Body of pancreas (tissue), 4 donors: ENCODE measurements at regions not wholly inside any gene's neighbourhood (a gene's known extent, or its start where the extent isn't known, plus 50 kb on each side); places are given as distances from the start of the nearest gene placed in this dataset.

Experiments used
- ATAC-seq: fragments of 150-250 bp; one replicate; pipeline ENCODE4 v1.9.1; 2016
- DNase-seq, 4 donors: peaks; one replicate each; pipeline ENCODE4 v3.0.0-alpha.2; 2019
- H3K27ac ChIP-seq, 4 donors: fragments of 200-600 bp; sonication (generic); 1 replicate in 3 of 4; 2 replicates in 1 of 4; pipeline versions ENCODE4 v1.5.1 to v1.6.1; 2016 to 2019; ENCODE audit warnings: mild to moderate bottlenecking in 1 of 4, mixed read lengths in 1 of 4, moderate library complexity in 1 of 4
- H3K27me3 ChIP-seq, 2 donors: fragments of 200-600 bp; sonication (generic); one replicate each; pipeline ENCODE4 v1.6.0; 2016; ENCODE audit warnings: mild to moderate bottlenecking in 1 of 2
- H3K36me3 ChIP-seq, 2 donors: fragments of 200-600 bp; sonication (generic); replicated peaks in 1 of 2; 2 replicates each; pipeline ENCODE4 v1.5.1; 2016; ENCODE audit warnings: low read depth in 2 of 2; ENCODE audit not compliant: insufficient read depth in 1 of 2
- H3K4me1 ChIP-seq: fragments of 200-600 bp; sonication (generic); one replicate; pipeline ENCODE4 v1.6.0; 2016
- H3K4me3 ChIP-seq, 2 donors: fragments of 200-600 bp; sonication (generic); 1 replicate in 1 of 2; 2 replicates in 1 of 2; pipeline ENCODE4 v1.5.1; 2016 to 2019
- H3K9me3 ChIP-seq, 3 donors: fragments of 200-600 bp; sonication (generic); 1 replicate in 2 of 3; 2 replicates in 1 of 3; pipeline ENCODE4 v1.5.1; 2016
- POLR2A ChIP-seq, 3 donors: fragments of 450-650 bp; IDR thresholded peaks; one replicate each; pipeline ENCODE4 v1.6.1; 2016; ENCODE audit warnings: antibody characterized with exemption in 3 of 3, mild to moderate bottlenecking in 2 of 3
- WGBS, 2 donors: methylation state at CpG; one replicate each; pipeline ENCODE4 v1.1.5; 2017; 5-methylcytosine and 5-hydroxymethylcytosine counted together
- intact Hi-C: fragments of 100-400 bp; cut with DNase I; formaldehyde crosslinking; loops from one replicate; pipeline ENCODE4 v1.15.1; 2023
- TF ChIP-seq, protein P1 (sequence below), 7 experiments: fragments of 450-650 bp in 4 of 7; fragments of 200-600 bp in 3 of 7; sonication (generic) in 3 of 7; IDR thresholded peaks; one replicate each; pipeline ENCODE4 v1.5.1; 2016 to 2019; ENCODE audit warnings: antibody characterized with exemption in 7 of 7

DNA sequence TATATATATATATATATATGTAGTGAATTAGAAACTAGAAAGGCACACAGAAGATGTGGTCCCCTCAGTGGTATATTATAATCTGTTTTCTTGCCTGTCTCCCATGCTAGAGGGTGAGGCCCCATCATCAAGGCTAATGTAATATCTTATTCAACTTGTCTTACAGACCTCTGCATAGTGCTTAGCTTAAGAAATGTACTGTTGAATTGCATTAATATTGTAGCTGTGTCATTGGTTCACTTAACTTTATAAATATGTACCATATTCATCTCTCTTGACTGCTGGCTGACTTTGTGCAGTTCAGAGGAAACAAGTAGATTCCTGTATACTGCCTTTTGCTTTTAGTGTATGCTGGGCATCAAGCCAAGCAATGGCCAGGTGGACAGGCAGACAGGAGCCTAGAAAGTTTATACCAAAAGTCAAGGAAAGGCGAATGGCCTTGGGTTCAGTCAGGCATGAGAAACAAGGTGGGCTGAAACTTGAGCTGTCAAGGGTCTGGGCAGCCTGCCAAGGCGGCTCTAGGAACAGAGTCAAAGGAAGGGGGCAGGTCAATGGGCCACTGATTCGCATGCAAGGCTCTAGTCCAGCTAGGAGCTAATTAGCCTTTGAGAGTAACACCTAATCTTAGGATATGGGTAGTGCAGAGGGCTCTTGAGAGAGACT lies 78.8 kb upstream of the LEF1 start:
- Histone ChIP-seq H3K27me3 (no peaks in the 10 kb centered on the region), H3K4me3 (no peak overlapping the region), H3K27ac (no peak overlapping the region), H3K36me3 (no peaks in the 10 kb centered on the region), H3K4me1 (no peaks in the 10 kb centered on the region), H3K9me3 (no peaks in the 10 kb centered on the region)
- 28 to 30% methylated on average over 3 of the region's 3 CpGs for WGBS, 2 donors
- ATAC-seq (no peak), DNase-seq (peak in 2 of 4 donors; percentile 9 to 10)
- intact Hi-C loops, result no loop called here
- TF ChIP-seq, protein P1, sequence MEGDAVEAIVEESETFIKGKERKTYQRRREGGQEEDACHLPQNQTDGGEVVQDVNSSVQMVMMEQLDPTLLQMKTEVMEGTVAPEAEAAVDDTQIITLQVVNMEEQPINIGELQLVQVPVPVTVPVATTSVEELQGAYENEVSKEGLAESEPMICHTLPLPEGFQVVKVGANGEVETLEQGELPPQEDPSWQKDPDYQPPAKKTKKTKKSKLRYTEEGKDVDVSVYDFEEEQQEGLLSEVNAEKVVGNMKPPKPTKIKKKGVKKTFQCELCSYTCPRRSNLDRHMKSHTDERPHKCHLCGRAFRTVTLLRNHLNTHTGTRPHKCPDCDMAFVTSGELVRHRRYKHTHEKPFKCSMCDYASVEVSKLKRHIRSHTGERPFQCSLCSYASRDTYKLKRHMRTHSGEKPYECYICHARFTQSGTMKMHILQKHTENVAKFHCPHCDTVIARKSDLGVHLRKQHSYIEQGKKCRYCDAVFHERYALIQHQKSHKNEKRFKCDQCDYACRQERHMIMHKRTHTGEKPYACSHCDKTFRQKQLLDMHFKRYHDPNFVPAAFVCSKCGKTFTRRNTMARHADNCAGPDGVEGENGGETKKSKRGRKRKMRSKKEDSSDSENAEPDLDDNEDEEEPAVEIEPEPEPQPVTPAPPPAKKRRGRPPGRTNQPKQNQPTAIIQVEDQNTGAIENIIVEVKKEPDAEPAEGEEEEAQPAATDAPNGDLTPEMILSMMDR (IDR thresholded peaks at IDR 0.05), result no peak
- TF ChIP-seq POLR2A (IDR thresholded peaks at IDR 0.05), result no peak

DNA sequence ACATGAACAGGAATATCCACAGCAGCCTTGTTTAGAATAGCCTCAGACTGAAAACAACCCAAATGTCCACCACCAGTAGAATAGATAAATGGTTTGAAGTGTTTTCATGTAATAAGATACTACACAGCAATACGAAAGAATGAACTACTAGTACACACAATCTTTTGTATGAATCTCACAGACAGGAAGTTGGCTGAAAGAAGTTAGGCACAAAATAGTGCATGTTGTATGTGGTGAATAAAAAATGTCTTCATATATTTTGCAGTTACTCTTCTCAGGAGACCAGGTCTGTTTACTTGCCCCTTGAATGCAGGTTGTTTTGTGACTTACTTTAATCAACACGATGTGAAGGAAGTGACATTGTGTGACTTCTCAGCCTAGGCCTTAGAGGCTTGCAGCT lies 75.9 kb upstream of the LEF1 start:
- intact Hi-C loops, result no loop called here
- Histone ChIP-seq H3K4me1 (no peaks in the 10 kb centered on the region), H3K27ac (no peak overlapping the region), H3K4me3 (no peak overlapping the region), H3K9me3 (no peaks in the 10 kb centered on the region), H3K27me3 (no peaks in the 10 kb centered on the region), H3K36me3 (no peaks in the 10 kb centered on the region)
- TF ChIP-seq, protein P1 (IDR thresholded peaks at IDR 0.05), result no peak
- no peak for TF ChIP-seq POLR2A (IDR thresholded peaks at IDR 0.05)
- 65 to 81% methylated on average over 2 of the region's 2 CpGs for WGBS, 2 donors
- DNase-seq (no peak), ATAC-seq (no peak)

DNA sequence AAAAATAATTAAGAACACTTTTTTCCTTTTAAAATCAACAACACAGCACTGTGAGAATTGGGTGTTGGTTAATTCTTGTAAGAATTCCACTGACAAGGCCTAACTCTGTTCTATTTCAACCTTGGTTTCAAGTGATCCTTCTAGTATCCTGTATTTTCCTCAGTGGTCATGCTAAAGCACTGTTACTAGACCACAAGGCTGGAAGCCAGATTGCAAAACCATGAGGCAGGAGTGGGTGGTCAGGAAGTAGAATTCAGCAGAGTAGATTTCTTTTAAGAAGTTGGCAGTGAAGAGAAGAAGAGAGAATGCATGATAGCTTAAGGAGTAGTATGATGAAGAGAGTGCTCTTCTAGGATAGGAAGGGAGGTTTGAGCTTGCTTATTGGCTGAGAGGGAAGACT lies 71.6 kb upstream of the LEF1 start:
- ATAC-seq (no peak), DNase-seq (no peak)
- no peak overlapping the region for H3K27ac ChIP-seq
- no peaks in the 10 kb centered on the region for H3K27me3 ChIP-seq
- no peaks in the 10 kb centered on the region for H3K4me1 ChIP-seq
- no peaks in the 10 kb centered on the region for H3K9me3 ChIP-seq
- H3K36me3 ChIP-seq, result no peaks in the 10 kb centered on the region
- intact Hi-C loops, result no loop called here
- no peak overlapping the region for H3K4me3 ChIP-seq
- TF ChIP-seq, protein P1 (IDR thresholded peaks at IDR 0.05), result no peak
- TF ChIP-seq POLR2A (IDR thresholded peaks at IDR 0.05), result no peak

DNA sequence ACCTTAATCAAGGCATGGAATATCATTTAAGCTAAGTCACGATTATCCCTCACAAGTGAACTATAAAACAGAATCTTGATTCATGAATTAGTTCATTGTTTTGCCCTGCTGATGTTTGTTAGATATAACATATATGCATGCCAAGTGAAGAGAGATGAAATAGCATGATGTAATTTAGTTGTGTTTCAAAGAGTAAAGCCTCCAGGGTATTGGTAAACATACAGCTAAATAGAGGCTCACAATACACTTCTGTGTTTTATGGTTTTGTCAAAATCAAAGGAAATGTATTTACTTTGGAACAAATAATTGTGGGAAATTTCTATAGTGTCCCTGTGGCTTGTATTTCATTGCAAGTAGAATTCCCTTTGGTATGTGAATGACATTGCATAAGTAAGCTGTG lies 69.0 kb upstream of the LEF1 start:
- intact Hi-C loops, result no loop called here
- ATAC-seq (no peak), DNase-seq (no peak)
- H3K27ac ChIP-seq, result no peak overlapping the region
- no peak overlapping the region for H3K4me3 ChIP-seq
- H3K9me3 ChIP-seq, result no peaks in the 10 kb centered on the region
- TF ChIP-seq, protein P1 (IDR thresholded peaks at IDR 0.05), result no peak
- no peak for TF ChIP-seq POLR2A (IDR thresholded peaks at IDR 0.05)
- WGBS, 2 donors, result 55 to 57% methylated on average over 1 of the region's 1 CpG
- no peaks in the 10 kb centered on the region for H3K4me1 ChIP-seq
- no peaks in the 10 kb centered on the region for H3K36me3 ChIP-seq
- no peaks in the 10 kb centered on the region for H3K27me3 ChIP-seq

DNA sequence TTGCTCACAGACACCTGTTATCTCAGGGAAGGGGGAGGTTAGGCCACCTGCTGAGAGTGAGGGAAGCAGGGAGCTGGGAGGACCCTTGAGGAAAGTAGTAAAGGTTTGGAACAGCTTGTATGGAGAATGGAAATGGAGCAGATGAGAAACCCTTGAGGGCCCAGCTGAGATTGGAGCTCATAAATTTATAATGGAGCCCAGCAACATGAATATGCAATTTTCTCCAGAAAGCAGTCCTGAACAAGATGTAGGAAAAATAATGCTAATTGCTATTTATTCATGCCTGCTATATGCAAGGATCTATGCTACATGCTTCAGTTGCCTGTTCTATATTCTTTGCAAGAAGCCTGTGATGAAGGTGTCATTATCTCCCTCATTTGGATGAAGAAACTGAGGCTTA lies 67.5 kb upstream of the LEF1 start:
- Histone ChIP-seq H3K9me3 (no peaks in the 10 kb centered on the region), H3K4me1 (no peaks in the 10 kb centered on the region), H3K27ac (no peak overlapping the region), H3K4me3 (no peak overlapping the region), H3K27me3 (no peaks in the 10 kb centered on the region), H3K36me3 (no peaks in the 10 kb centered on the region)
- ATAC-seq (no peak), DNase-seq (no peak)
- intact Hi-C loops, result no loop called here
- TF ChIP-seq, protein P1 (IDR thresholded peaks at IDR 0.05), result no peak
- no peak for TF ChIP-seq POLR2A (IDR thresholded peaks at IDR 0.05)
